HepG2 (cell line): ENCODE measurements at regions not wholly inside any gene's neighbourhood (a gene's known extent, or its start where the extent isn't known, plus 50 kb on each side); places are given as distances from the start of the nearest gene placed in this dataset.

Source experiments
- ATAC-seq: fragments of 200-7000 bp; cut with Tn5 transposase; 3 replicates; pipeline ENCODE4 v1.9.1; 2020; ENCODE audit warnings: mild to moderate bottlenecking, moderate library complexity
- BruUV-seq: library from RNA; stranded (reverse); fragments of 400-500 nt; replicated peaks from 2 replicates; lab custom pipeline; 2021; lab: Mats Ljungman, UMichigan
- CTCF ChIA-PET: fragments of 300-600 bp; formaldehyde crosslinking; extraction: SDS; loops from one replicate; lab custom pipeline; 2021; ENCODE audit warnings: low total read pairs, inconsistent platforms, low intra/inter-chr PET ratio; lab: Yijun Ruan, JAX
- POLR2A ChIA-PET: fragments of 350-600 bp; sonication (Branson Sonifier 250); formaldehyde crosslinking; loops from one replicate; lab custom pipeline; 2020; ENCODE audit warnings: antibody characterized with exemption, inconsistent platforms; lab: Yijun Ruan, JAX
- DNase-seq: peaks from one replicate; pipeline ENCODE4 v3.0.0-alpha.2; 2015; ENCODE audit warnings: low spot score
- FAIRE-seq: peaks from 3 replicates; lab custom pipeline; 2011; peaks lifted over from hg19 to GRCh38; lab: Jason Lieb, UNC
- H2AFZ ChIP-seq: one replicate; pipeline ENCODE4 v1.6.1; 2011; ENCODE audit warnings: low read length, inconsistent platforms
- H3K27ac ChIP-seq: fragments of 300-600 bp; 3 replicates; pipeline ENCODE4 v1.8.0; 2011; ENCODE audit warnings: mixed run types, mild to moderate bottlenecking, mixed read lengths, low read length, inconsistent platforms; ENCODE audit not compliant: insufficient read depth; ENCODE audit errors: extremely low read length
- H3K27me3 ChIP-seq, 2 experiments: fragments of 200-600 bp in 1 of 2; 2 replicates in 1 of 2; 3 replicates in 1 of 2; pipeline versions ENCODE4 v1.6.0 to v1.8.0; 2011; ENCODE audit warnings: low read length in 2 of 2, mild to moderate bottlenecking in 2 of 2, moderate library complexity in 2 of 2, inconsistent platforms in 1 of 2; ENCODE audit not compliant: insufficient read depth in 2 of 2, control insufficient read depth in 1 of 2
- H3K36me3 ChIP-seq, 2 experiments: fragments of 200-600 bp in 1 of 2; replicated peaks in 1 of 2; 2 replicates in 1 of 2; 3 replicates in 1 of 2; pipeline versions ENCODE4 v1.5.1 to v1.8.0; 2011; ENCODE audit warnings: low read length in 2 of 2, inconsistent platforms in 1 of 2; ENCODE audit not compliant: insufficient read depth in 2 of 2, control insufficient read depth in 1 of 2
- H3K4me1 ChIP-seq: 2 replicates; pipeline ENCODE4 v1.5.1; 2012; ENCODE audit warnings: low read length, inconsistent platforms; ENCODE audit not compliant: insufficient read depth
- H3K4me2 ChIP-seq: 2 replicates; pipeline ENCODE4 v1.6.0; 2011; ENCODE audit warnings: low read depth, low read length, inconsistent platforms
- H3K4me3 ChIP-seq, 3 experiments: fragments of 200-600 bp in 1 of 3; sonication (generic), shearing (Covaris generic) in 1 of 3; replicated peaks in 1 of 3; 2 replicates each; pipeline ENCODE4 v1.5.1; 2011 to 2016; ENCODE audit warnings: low read length in 3 of 3, inconsistent platforms in 2 of 3, low read depth in 2 of 3, mild to moderate bottlenecking in 2 of 3, control low read depth in 1 of 3, mixed read lengths in 1 of 3; ENCODE audit not compliant: insufficient read depth in 1 of 3
- H3K79me2 ChIP-seq: one replicate; pipeline ENCODE4 v1.6.1; 2011; ENCODE audit warnings: low read length, inconsistent platforms; ENCODE audit not compliant: insufficient read depth
- H3K9ac ChIP-seq: 2 replicates; pipeline ENCODE4 v1.6.0; 2011; ENCODE audit warnings: mild to moderate bottlenecking, low read depth, low read length, inconsistent platforms; ENCODE audit not compliant: insufficient read depth
- H3K9me3 ChIP-seq: 2 replicates; pipeline ENCODE4 v1.5.1; 2012; ENCODE audit warnings: mild to moderate bottlenecking, low read length
- H4K20me1 ChIP-seq: 2 replicates; pipeline ENCODE4 v1.6.0; 2011; ENCODE audit warnings: inconsistent platforms, mild to moderate bottlenecking, low read length, moderate library complexity; ENCODE audit not compliant: insufficient read depth
- ATAD3A ChIP-seq: sonication (generic); formaldehyde crosslinking; IDR thresholded peaks from 2 replicates; pipeline ENCODE4 v1.4.0; 2020; ENCODE audit warnings: missing genetic modification reagents
- DNMT1 ChIP-seq: sonication (generic); formaldehyde crosslinking; IDR thresholded peaks from 2 replicates; pipeline ENCODE4 v1.5.1; 2020; ENCODE audit warnings: mild to moderate bottlenecking, missing genetic modification reagents
- E2F1 ChIP-seq: sonication (generic); formaldehyde crosslinking; IDR thresholded peaks from 2 replicates; pipeline ENCODE4 v1.5.0; 2020; ENCODE audit warnings: missing genetic modification reagents
- FOXK1 ChIP-seq: sonication (generic); formaldehyde crosslinking; IDR thresholded peaks from 2 replicates; pipeline ENCODE4 v1.4.0; 2020; ENCODE audit warnings: low read depth, missing genetic modification reagents, borderline replicate concordance
- HNF4A ChIP-seq: sonication (generic); formaldehyde crosslinking; IDR thresholded peaks from 2 replicates; pipeline ENCODE4 v1.4.0; 2020; ENCODE audit warnings: missing genetic modification reagents
- PAX8 ChIP-seq: sonication (generic); formaldehyde crosslinking; IDR thresholded peaks from 2 replicates; pipeline ENCODE4 v1.8.0; 2022; ENCODE audit warnings: mild to moderate bottlenecking, missing genetic modification reagents, borderline replicate concordance
- SOX13 ChIP-seq, 3 experiments: fragments of 450-650 bp in 1 of 3; sonication (generic) in 1 of 3; formaldehyde crosslinking in 1 of 3; IDR thresholded peaks in 2 of 3; conservative IDR thresholded peaks in 1 of 3; 2 replicates each; pipeline versions ENCODE4 v1.5.0 to v1.6.1; 2016 to 2020; ENCODE audit warnings: antibody characterized with exemption in 1 of 3, mild to moderate bottlenecking in 1 of 3, missing compliant biosample characterization in 1 of 3, missing genetic modification reagents in 1 of 3, moderate library complexity in 1 of 3
- SP5 ChIP-seq: IDR thresholded peaks from 2 replicates; pipeline ENCODE4 v1.6.1; 2016; ENCODE audit warnings: low read depth, borderline replicate concordance
- TAF15 ChIP-seq: fragments of 200-400 bp; formaldehyde crosslinking; IDR thresholded peaks from one replicate; pipeline ENCODE4 v1.6.1; 2018; ENCODE audit warnings: mild to moderate bottlenecking, low read depth, low read length; ENCODE audit not compliant: poor library complexity, severe bottlenecking
- TBX3 ChIP-seq: fragments of 450-650 bp; IDR thresholded peaks from 2 replicates; pipeline ENCODE4 v1.6.1; 2017; ENCODE audit warnings: antibody characterized with exemption, mild to moderate bottlenecking, inconsistent platforms, borderline replicate concordance
- TEAD2 ChIP-seq: sonication (generic); formaldehyde crosslinking; IDR thresholded peaks from 2 replicates; pipeline ENCODE4 v1.9.0; 2021; ENCODE audit warnings: missing genetic modification reagents
- ZBTB39 ChIP-seq: sonication (generic); formaldehyde crosslinking; IDR thresholded peaks from 2 replicates; pipeline ENCODE4 v1.5.0; 2020; ENCODE audit warnings: missing genetic modification reagents
- ZMYM4 ChIP-seq: sonication (generic); formaldehyde crosslinking; IDR thresholded peaks from 2 replicates; pipeline ENCODE4 v1.8.1; 2023; ENCODE audit warnings: mild to moderate bottlenecking, missing genetic modification reagents
- ZNF644 ChIP-seq: IDR thresholded peaks from 2 replicates; pipeline ENCODE4 v1.6.1; 2016; ENCODE audit warnings: low read depth
- ZNF737 ChIP-seq: sonication (generic); formaldehyde crosslinking; IDR thresholded peaks from 2 replicates; pipeline ENCODE4 v1.5.0; 2020; ENCODE audit warnings: missing genetic modification reagents, mild to moderate bottlenecking, borderline replicate concordance
- ZNF879 ChIP-seq: sonication (generic); formaldehyde crosslinking; IDR thresholded peaks from 2 replicates; pipeline ENCODE4 v1.8.1; 2023; ENCODE audit warnings: missing genetic modification reagents
- ZSCAN30 ChIP-seq: sonication (generic); formaldehyde crosslinking; IDR thresholded peaks from 2 replicates; pipeline ENCODE4 v1.5.0; 2020; ENCODE audit warnings: mild to moderate bottlenecking, missing genetic modification reagents
- WGBS: methylation state at CpG from one replicate; pipeline ENCODE4 v1.1.6; 2017; ENCODE audit warnings: low lambda C conversion rate; 5-methylcytosine and 5-hydroxymethylcytosine counted together
- in situ Hi-C: cut with HindIII; loops from 2 replicates; pipeline ENCODE4 v1.10.0; 2017; ENCODE audit warnings: low pct_unique_long_range_greater_than_20kb; ENCODE audit not compliant: extremely low pct_ligation_motif_present
- intact Hi-C: fragments of 100-400 bp; cut with micrococcal nuclease; formaldehyde crosslinking; loops from one replicate; pipeline ENCODE4 v1.10.0; 2022; ENCODE audit not compliant: unreplicated experiment
- TF ChIP-seq, protein P1 (sequence below): IDR thresholded peaks from 2 replicates; pipeline ENCODE4 v1.6.1; 2016; ENCODE audit warnings: mild to moderate bottlenecking
- TF ChIP-seq, protein P2 (sequence below): sonication (generic); formaldehyde crosslinking; IDR thresholded peaks from 2 replicates; pipeline ENCODE4 v1.4.0; 2020; ENCODE audit warnings: missing genetic modification reagents, borderline replicate concordance

- no peak for TF ChIP-seq ZNF879 (CRISPR knock-in tag)
- TF ChIP-seq, protein P1, sequence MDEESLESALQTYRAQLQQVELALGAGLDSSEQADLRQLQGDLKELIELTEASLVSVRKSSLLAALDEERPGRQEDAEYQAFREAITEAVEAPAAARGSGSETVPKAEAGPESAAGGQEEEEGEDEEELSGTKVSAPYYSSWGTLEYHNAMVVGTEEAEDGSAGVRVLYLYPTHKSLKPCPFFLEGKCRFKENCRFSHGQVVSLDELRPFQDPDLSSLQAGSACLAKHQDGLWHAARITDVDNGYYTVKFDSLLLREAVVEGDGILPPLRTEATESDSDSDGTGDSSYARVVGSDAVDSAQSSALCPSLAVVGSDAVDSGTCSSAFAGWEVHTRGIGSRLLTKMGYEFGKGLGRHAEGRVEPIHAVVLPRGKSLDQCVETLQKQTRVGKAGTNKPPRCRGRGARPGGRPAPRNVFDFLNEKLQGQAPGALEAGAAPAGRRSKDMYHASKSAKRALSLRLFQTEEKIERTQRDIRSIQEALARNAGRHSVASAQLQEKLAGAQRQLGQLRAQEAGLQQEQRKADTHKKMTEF (CRISPR knock-in tag), result no peak
- peak; percentile 62 for TF ChIP-seq HNF4A (CRISPR knock-in tag)
- TF ChIP-seq TEAD2, result no peak
- no peak for TF ChIP-seq FOXK1 (CRISPR knock-in tag)
- TF ChIP-seq ZNF644 (CRISPR knock-in tag), result 0 out of 2 replicates have a peak, but pooled peaks have one; percentile 24
- no peak for TF ChIP-seq ZSCAN30
- no peak for TF ChIP-seq SOX13 (IDR thresholded peaks at IDR 0.05)
- TF ChIP-seq SOX13 (CRISPR knock-in tag; conservative IDR thresholded peaks at IDR 0.05 in 1 of 2, IDR thresholded peaks at IDR 0.05 in 1 of 2), result 0 out of 4 replicates have a peak, but pooled peaks of 1 of the 2 experiments have one; percentile 51
- TF ChIP-seq TAF15, result no peak
- no peak for TF ChIP-seq ZMYM4 (CRISPR knock-in tag)
- TF ChIP-seq PAX8 (CRISPR knock-in tag), result no peak
- no peak for TF ChIP-seq DNMT1 (CRISPR knock-in tag)
- TF ChIP-seq, all 625 proteins: peak for 26
Observed at GRCh38 chr13:81493144-81493543, 1152.2 kb upstream of the SPRY2 start (continued).

DNA sequence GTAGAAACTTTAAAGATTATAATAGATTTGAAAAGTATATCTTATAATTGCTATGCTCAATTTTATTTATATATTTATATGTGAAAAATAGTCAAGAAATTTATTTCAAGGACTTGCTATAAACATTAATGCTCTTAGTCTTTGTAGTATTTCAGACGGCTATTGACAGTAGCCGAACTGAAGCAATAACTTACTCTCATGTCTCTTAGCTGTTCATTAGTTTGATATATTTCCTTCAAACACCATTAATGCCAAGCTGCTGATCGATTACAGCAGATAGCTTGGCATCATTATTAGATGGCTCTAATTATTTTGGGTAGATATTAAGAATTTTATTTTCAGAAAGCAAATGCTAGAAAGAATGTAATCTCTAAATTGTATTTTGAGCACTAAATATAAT lies 1151.5 kb upstream of the SPRY2 start:
- Histone ChIP-seq H2AFZ (no peak overlapping the region), H3K9ac (no peak overlapping the region), H4K20me1 (no peaks in the 10 kb centered on the region), H3K9me3 (no peaks in the 10 kb centered on the region), H3K79me2 (no peaks in the 10 kb centered on the region), H3K4me1 (peaks cover 7% of the 10 kb centered on the region), H3K27ac (no peak overlapping the region), H3K4me2 (no peak overlapping the region), H3K27me3 (no peaks in the 10 kb centered on the region), H3K4me3 (no peak overlapping the region), H3K36me3 (no peaks in the 10 kb centered on the region)
- CTCF ChIA-PET, result no interaction called here
- in situ Hi-C loops (no loop called here), intact Hi-C loops (loop anchor here (10.0 kb wide), 1 partner anchor 318 kb away; no protein-coding TSS in a partner anchor)
- ATAC-seq, result no peak
- BruUV-seq, result no TSS peak
- POLR2A ChIA-PET, result no interaction called here
- no peak for DNase-seq
- 39% methylated on average over 3 of the region's 3 CpGs for WGBS
- no peak for FAIRE-seq
- TF ChIP-seq SP5 (CRISPR knock-in tag) (no peak), E2F1 (CRISPR knock-in tag) (no peak), ATAD3A (CRISPR knock-in tag) (no peak), TBX3 (no peak), ZNF737 (CRISPR knock-in tag) (no peak), ZBTB39 (CRISPR knock-in tag) (no peak)
- TF ChIP-seq, protein P2, sequence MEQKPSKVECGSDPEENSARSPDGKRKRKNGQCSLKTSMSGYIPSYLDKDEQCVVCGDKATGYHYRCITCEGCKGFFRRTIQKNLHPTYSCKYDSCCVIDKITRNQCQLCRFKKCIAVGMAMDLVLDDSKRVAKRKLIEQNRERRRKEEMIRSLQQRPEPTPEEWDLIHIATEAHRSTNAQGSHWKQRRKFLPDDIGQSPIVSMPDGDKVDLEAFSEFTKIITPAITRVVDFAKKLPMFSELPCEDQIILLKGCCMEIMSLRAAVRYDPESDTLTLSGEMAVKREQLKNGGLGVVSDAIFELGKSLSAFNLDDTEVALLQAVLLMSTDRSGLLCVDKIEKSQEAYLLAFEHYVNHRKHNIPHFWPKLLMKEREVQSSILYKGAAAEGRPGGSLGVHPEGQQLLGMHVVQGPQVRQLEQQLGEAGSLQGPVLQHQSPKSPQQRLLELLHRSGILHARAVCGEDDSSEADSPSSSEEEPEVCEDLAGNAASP (CRISPR knock-in tag), result no peak
